Left ventricle myocardium inferior (tissue), 1 donor: ENCODE measurements at regions not wholly inside any gene's neighbourhood (a gene's known extent, or its start where the extent isn't known, plus 50 kb on each side); places are given as distances from the start of the nearest gene placed in this dataset.

Source experiments
- DNase-seq: peaks from one replicate; pipeline ENCODE4 v3.0.0-alpha.2; 2020
- H3K27ac ChIP-seq: fragments of 200-600 bp; replicated peaks from 2 replicates; pipeline ENCODE4 v1.8.0; 2021
- H3K27me3 ChIP-seq: fragments of 200-600 bp; 2 replicates; pipeline ENCODE4 v1.8.0; 2021; ENCODE audit warnings: low read depth
- H3K36me3 ChIP-seq: fragments of 200-600 bp; 2 replicates; pipeline ENCODE4 v1.8.0; 2021
- H3K4me1 ChIP-seq: fragments of 200-600 bp; 2 replicates; pipeline ENCODE4 v1.8.0; 2021
- H3K4me3 ChIP-seq: fragments of 200-600 bp; 2 replicates; pipeline ENCODE4 v1.8.0; 2021; ENCODE audit warnings: mild to moderate bottlenecking, moderate library complexity
- H3K9me3 ChIP-seq: fragments of 200-600 bp; replicated peaks from 2 replicates; pipeline ENCODE4 v1.8.0; 2021
- intact Hi-C: fragments of 100-400 bp; cut with micrococcal nuclease; formaldehyde crosslinking; loops from one replicate; pipeline ENCODE4 v1.11.0; 2022
- TF ChIP-seq, protein P1 (sequence below): fragments of 200-600 bp; IDR thresholded peaks from 2 replicates; pipeline ENCODE4 v1.8.0; 2021; ENCODE audit warnings: antibody characterized with exemption, mild to moderate bottlenecking, borderline replicate concordance
- donor health status: DM: no; HTN: yes; CAD: no; lungs with severe emphysema.

- H3K27ac ChIP-seq: peak overlapping the region; percentile 56
- peaks cover 6% of the 10 kb centered on the region for H3K27me3 ChIP-seq
- peak overlapping the region; percentile 29 for H3K4me3 ChIP-seq
- H3K4me1 ChIP-seq: peaks cover 15% of the 10 kb centered on the region
- TF ChIP-seq, protein P1, sequence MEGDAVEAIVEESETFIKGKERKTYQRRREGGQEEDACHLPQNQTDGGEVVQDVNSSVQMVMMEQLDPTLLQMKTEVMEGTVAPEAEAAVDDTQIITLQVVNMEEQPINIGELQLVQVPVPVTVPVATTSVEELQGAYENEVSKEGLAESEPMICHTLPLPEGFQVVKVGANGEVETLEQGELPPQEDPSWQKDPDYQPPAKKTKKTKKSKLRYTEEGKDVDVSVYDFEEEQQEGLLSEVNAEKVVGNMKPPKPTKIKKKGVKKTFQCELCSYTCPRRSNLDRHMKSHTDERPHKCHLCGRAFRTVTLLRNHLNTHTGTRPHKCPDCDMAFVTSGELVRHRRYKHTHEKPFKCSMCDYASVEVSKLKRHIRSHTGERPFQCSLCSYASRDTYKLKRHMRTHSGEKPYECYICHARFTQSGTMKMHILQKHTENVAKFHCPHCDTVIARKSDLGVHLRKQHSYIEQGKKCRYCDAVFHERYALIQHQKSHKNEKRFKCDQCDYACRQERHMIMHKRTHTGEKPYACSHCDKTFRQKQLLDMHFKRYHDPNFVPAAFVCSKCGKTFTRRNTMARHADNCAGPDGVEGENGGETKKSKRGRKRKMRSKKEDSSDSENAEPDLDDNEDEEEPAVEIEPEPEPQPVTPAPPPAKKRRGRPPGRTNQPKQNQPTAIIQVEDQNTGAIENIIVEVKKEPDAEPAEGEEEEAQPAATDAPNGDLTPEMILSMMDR: peak; percentile 38
- intact Hi-C loops: no loop called here
- DNase-seq: no peak
- H3K36me3 ChIP-seq: no peaks in the 10 kb centered on the region
- no peaks in the 10 kb centered on the region for H3K9me3 ChIP-seq
Measured at GRCh38 chr20:6265204-6265904, 142.5 kb upstream of the FERMT1 start.

- TF ChIP-seq, protein P1: no peak
- Histone ChIP-seq H3K4me3 (no peak overlapping the region), H3K27me3 (no peaks in the 10 kb centered on the region), H3K4me1 (no peaks in the 10 kb centered on the region), H3K9me3 (peaks cover 5% of the 10 kb centered on the region), H3K36me3 (no peaks in the 10 kb centered on the region), H3K27ac (no peak overlapping the region)
- intact Hi-C loops: no loop called here
- no peak for DNase-seq
Measured at GRCh38 chr20:6253396-6253795, 130.6 kb upstream of the FERMT1 start.

DNA sequence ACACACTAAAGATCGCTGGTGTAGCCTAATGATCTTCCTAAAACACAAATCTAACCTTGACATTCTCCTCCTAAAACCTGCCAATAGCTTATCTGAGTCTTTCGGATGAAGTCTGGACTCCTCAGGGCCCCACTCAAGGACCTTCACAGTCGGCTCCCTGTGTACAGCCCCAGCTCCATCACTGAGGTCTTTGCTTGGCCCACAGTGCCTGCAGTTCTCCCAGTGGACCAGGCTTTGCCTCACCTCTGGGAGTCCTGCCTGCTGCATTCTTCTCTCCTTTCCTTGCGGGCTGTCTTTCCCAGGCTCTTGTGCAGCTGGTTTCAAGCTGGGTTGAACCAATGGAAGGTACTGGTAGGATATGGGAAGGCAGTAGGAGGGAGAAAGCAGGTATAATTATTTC is 122.6 kb upstream of the FERMT1 start:
- intact Hi-C loops: no loop called here
- H3K36me3 ChIP-seq: no peaks in the 10 kb centered on the region
- DNase-seq: no peak
- TF ChIP-seq, protein P1: no peak
- no peak overlapping the region for H3K27ac ChIP-seq
- no peaks in the 10 kb centered on the region for H3K27me3 ChIP-seq
- H3K4me1 ChIP-seq: no peaks in the 10 kb centered on the region
- peaks cover 15% of the 10 kb centered on the region for H3K9me3 ChIP-seq
- H3K4me3 ChIP-seq: no peak overlapping the region

DNA sequence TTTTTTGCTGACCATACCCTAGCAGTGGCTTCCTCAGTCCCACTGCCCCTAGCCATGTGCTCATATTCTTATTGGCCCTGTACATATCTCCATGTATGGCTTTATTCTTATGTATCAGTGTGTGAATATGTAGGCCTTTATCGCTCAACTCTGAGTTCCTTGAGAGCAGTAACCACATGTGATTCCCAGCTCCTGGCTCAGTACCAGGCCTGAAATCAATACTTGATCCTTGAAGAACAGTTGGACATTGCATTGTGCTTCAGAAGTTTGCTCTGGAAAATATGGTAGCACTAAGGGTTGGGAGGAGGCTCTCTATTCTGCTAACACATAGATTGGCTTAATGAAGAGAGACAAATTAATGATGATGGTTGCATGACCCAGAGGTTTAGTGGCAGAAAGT is 118.8 kb upstream of the FERMT1 start:
- H3K27me3 ChIP-seq: no peaks in the 10 kb centered on the region
- H3K36me3 ChIP-seq: no peaks in the 10 kb centered on the region
- H3K27ac ChIP-seq: no peak overlapping the region
- intact Hi-C loops: no loop called here
- H3K4me3 ChIP-seq: no peak overlapping the region
- DNase-seq: no peak
- TF ChIP-seq, protein P1: no peak
- H3K9me3 ChIP-seq: peaks cover 5% of the 10 kb centered on the region
- H3K4me1 ChIP-seq: no peaks in the 10 kb centered on the region

DNA sequence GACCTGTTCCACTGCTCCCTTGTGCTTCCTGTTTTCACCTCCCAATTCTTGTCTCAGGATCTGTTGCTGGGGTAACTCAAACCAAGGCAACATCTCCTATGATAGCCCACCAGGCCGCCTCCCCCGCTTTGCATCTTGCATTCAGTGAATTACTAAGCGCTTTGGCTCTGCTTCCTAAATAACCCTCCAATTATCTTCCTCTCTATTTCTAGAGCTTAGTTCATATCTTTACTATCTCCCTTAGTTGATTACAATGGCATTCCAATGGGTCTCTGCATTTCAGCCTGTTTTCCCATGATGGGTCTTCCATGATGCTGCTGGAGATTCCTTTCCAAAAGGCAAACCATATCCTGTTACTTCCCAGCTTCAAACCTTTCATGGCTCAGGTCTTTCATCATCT is 117.2 kb upstream of the FERMT1 start:
- intact Hi-C loops: no loop called here
- Histone ChIP-seq H3K4me3 (no peak overlapping the region), H3K9me3 (peaks cover 5% of the 10 kb centered on the region), H3K27ac (no peak overlapping the region), H3K27me3 (no peaks in the 10 kb centered on the region), H3K36me3 (no peaks in the 10 kb centered on the region), H3K4me1 (no peaks in the 10 kb centered on the region)
- no peak for DNase-seq
- TF ChIP-seq, protein P1: no peak

DNA sequence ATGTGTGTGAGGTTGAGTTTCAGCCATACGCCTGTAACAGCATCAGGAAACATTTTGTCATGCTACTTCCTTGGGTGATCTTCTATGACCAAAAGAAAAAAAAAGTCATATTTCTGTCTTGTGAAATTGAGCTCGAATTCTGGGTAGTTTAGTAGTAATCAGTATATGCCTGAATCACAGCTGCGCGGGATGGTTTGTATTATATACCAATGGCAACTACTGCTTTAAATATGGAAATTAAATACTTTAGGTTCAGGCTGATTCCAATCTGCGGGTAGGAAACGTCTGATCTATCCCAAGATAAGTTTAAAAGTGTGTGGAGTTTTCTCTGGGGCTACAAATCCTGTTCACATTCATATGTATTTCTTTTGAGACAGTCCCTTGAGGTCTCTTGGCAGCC is 115.6 kb upstream of the FERMT1 start:
- Histone ChIP-seq H3K9me3 (peaks cover 5% of the 10 kb centered on the region), H3K27me3 (no peaks in the 10 kb centered on the region), H3K36me3 (no peaks in the 10 kb centered on the region), H3K27ac (no peak overlapping the region), H3K4me1 (no peaks in the 10 kb centered on the region), H3K4me3 (no peak overlapping the region)
- intact Hi-C loops: no loop called here
- TF ChIP-seq, protein P1: no peak
- no peak for DNase-seq
